H1 (cell line): ENCODE measurements at regions not wholly inside any gene's neighbourhood (a gene's known extent, or its start where the extent isn't known, plus 50 kb on each side); places are given as distances from the start of the nearest gene placed in this dataset.
A peak's percentile ranks its signal among the peaks of the same experiment; 100 is the strongest.

Experiments
- CTCF ChIA-PET: fragments of 300-600 bp; sonication (Branson Sonifier 250); formaldehyde crosslinking; loops from one replicate; lab custom pipeline; 2021; ENCODE audit not compliant: partially characterized antibody; lab: Charles Lee
- POLR2A ChIA-PET: fragments of 300-600 bp; sonication (Branson Sonifier 250); formaldehyde crosslinking; loops from one replicate; lab custom pipeline; 2021; ENCODE audit warnings: inconsistent platforms; ENCODE audit not compliant: partially characterized antibody; lab: Charles Lee
- DNase-seq, 2 experiments: peaks; one replicate each; pipeline versions ENCODE4 v3.0.0 to v3.0.0-alpha.2; 2010 to 2022; ENCODE audit warnings: low spot score in 2 of 2, low read depth in 1 of 2, mixed read lengths in 1 of 2
- FAIRE-seq: peaks from 2 replicates; lab custom pipeline; 2011; peaks lifted over from hg19 to GRCh38; lab: Jason Lieb, UNC
- H2AFZ ChIP-seq: 2 replicates; pipeline ENCODE4 v1.8.1; 2012; ENCODE audit warnings: low read length, inconsistent platforms
- H2AK5ac ChIP-seq: 2 replicates; pipeline ENCODE4 v1.6.1; 2013; ENCODE audit warnings: low read depth, low read length
- H2BK120ac ChIP-seq: replicated peaks from 2 replicates; pipeline ENCODE3; 2013; ENCODE audit warnings: low read depth, low read length, inconsistent platforms
- H2BK12ac ChIP-seq: 2 replicates; pipeline ENCODE4 v1.6.1; 2013; ENCODE audit warnings: low read depth, low read length
- H2BK15ac ChIP-seq: 2 replicates; pipeline ENCODE4 v1.6.1; 2013; ENCODE audit warnings: low read length
- H2BK20ac ChIP-seq: 2 replicates; pipeline ENCODE4 v1.6.1; 2013; ENCODE audit warnings: low read length
- H2BK5ac ChIP-seq: 2 replicates; pipeline ENCODE4 v1.6.1; 2013; ENCODE audit warnings: low read depth, low read length
- H3K14ac ChIP-seq: 2 replicates; pipeline ENCODE4 v1.6.1; 2013; ENCODE audit warnings: inconsistent platforms; ENCODE audit not compliant: insufficient read length
- H3K18ac ChIP-seq: 2 replicates; pipeline ENCODE4 v1.6.1; 2013; ENCODE audit warnings: low read length; ENCODE audit errors: extremely low read depth
- H3K23ac ChIP-seq: 2 replicates; pipeline ENCODE4 v1.6.1; 2013; ENCODE audit warnings: inconsistent platforms; ENCODE audit not compliant: insufficient read length
- H3K23me2 ChIP-seq: 2 replicates; pipeline ENCODE4 v1.6.1; 2013; ENCODE audit warnings: low read depth, low read length
- H3K27ac ChIP-seq: 2 replicates; pipeline ENCODE4 v1.6.1; 2011; ENCODE audit warnings: low read depth, low read length, inconsistent platforms
- H3K27me3 ChIP-seq, 4 experiments: replicated peaks in 1 of 4; 1 replicate in 1 of 4; 2 replicates in 3 of 4; pipeline versions ENCODE4 v1.6.1 to v1.8.1; 2011 to 2013; ENCODE audit warnings: low read length in 3 of 4, mild to moderate bottlenecking in 3 of 4, inconsistent platforms in 2 of 4, mixed read lengths in 2 of 4, moderate library complexity in 1 of 4; ENCODE audit not compliant: control insufficient read depth in 3 of 4, insufficient read depth in 3 of 4; ENCODE audit errors: extremely low read depth in 1 of 4
- H3K36me3 ChIP-seq, 4 experiments: 2 replicates each; pipeline versions ENCODE4 v1.6.1 to v1.8.1; 2011 to 2013; ENCODE audit warnings: mild to moderate bottlenecking in 4 of 4, low read length in 3 of 4, moderate library complexity in 2 of 4, control low read depth in 1 of 4, inconsistent platforms in 1 of 4; ENCODE audit not compliant: insufficient read depth in 4 of 4, control insufficient read depth in 2 of 4
- H3K4ac ChIP-seq: replicated peaks from 2 replicates; pipeline ENCODE3; 2013; ENCODE audit warnings: low read length, low read depth, mixed read lengths, inconsistent platforms; ENCODE audit not compliant: insufficient read length
- H3K4me1 ChIP-seq, 4 experiments: replicated peaks in 1 of 4; 1 replicate in 1 of 4; 2 replicates in 3 of 4; pipeline versions ENCODE4 v1.6.1 to v1.8.1; 2011 to 2013; ENCODE audit warnings: low read length in 3 of 4, inconsistent platforms in 2 of 4, mixed read lengths in 1 of 4; ENCODE audit not compliant: insufficient read depth in 4 of 4, control insufficient read depth in 3 of 4
- H3K4me2 ChIP-seq, 2 experiments: 2 replicates each; pipeline versions ENCODE4 v1.6.1 to v1.8.1; 2011 to 2013; ENCODE audit warnings: low read depth in 2 of 2, low read length in 2 of 2, control low read depth in 1 of 2, inconsistent platforms in 1 of 2, mild to moderate bottlenecking in 1 of 2; ENCODE audit not compliant: insufficient read depth in 1 of 2
- H3K4me3 ChIP-seq, 4 experiments: fragments of 200-600, 300-600 bp in 1 of 4; sonication (generic), shearing (Covaris generic), sonication (Bioruptor Twin) in 1 of 4; 2 replicates each; pipeline versions ENCODE4 v1.5.1 to v1.8.1; 2011 to 2016; ENCODE audit warnings: low read length in 4 of 4, low read depth in 3 of 4, control low read depth in 2 of 4, inconsistent platforms in 2 of 4, mild to moderate bottlenecking in 2 of 4, mixed read lengths in 1 of 4, moderate library complexity in 1 of 4; ENCODE audit not compliant: insufficient read depth in 2 of 4; ENCODE audit errors: extremely low read depth in 1 of 4
- H3K56ac ChIP-seq: replicated peaks from 2 replicates; pipeline ENCODE3; 2013; ENCODE audit warnings: low read depth, mild to moderate bottlenecking, mixed read lengths, low read length, inconsistent platforms; ENCODE audit not compliant: insufficient read length
- H3K79me1 ChIP-seq: 2 replicates; pipeline ENCODE4 v1.6.1; 2013; ENCODE audit warnings: low read depth, low read length, control low read depth
- H3K79me2 ChIP-seq, 2 experiments: 2 replicates each; pipeline versions ENCODE4 v1.6.1 to v1.8.1; 2012 to 2013; ENCODE audit warnings: low read length in 2 of 2, mild to moderate bottlenecking in 2 of 2, inconsistent platforms in 1 of 2; ENCODE audit not compliant: insufficient read depth in 2 of 2, control insufficient read depth in 1 of 2
- H3K9ac ChIP-seq, 4 experiments: replicated peaks in 1 of 4; 1 replicate in 1 of 4; 2 replicates in 3 of 4; pipeline versions ENCODE4 v1.6.1 to v1.8.1; 2011 to 2013; ENCODE audit warnings: low read depth in 3 of 4, low read length in 3 of 4, control low read depth in 2 of 4, mild to moderate bottlenecking in 2 of 4, moderate library complexity in 2 of 4, inconsistent platforms in 1 of 4; ENCODE audit errors: extremely low read depth in 1 of 4
- H3K9me3 ChIP-seq, 2 experiments: 2 replicates each; pipeline versions ENCODE4 v1.6.1 to v1.8.1; 2012 to 2013; ENCODE audit warnings: mild to moderate bottlenecking in 2 of 2, moderate library complexity in 2 of 2, control low read depth in 1 of 2, inconsistent platforms in 1 of 2, low read depth in 1 of 2, low read length in 1 of 2, mixed read lengths in 1 of 2; ENCODE audit not compliant: insufficient read depth in 2 of 2
- H4K20me1 ChIP-seq, 2 experiments: replicated peaks in 1 of 2; 2 replicates each; pipeline versions ENCODE3 to v1.8.1; 2011 to 2013; ENCODE audit warnings: inconsistent platforms in 2 of 2, low read length in 2 of 2, mild to moderate bottlenecking in 1 of 2; ENCODE audit not compliant: insufficient read depth in 2 of 2, control insufficient read depth in 1 of 2
- H4K5ac ChIP-seq: 2 replicates; pipeline ENCODE4 v1.6.1; 2013; ENCODE audit warnings: low read length, low read depth, mixed read lengths, inconsistent platforms; ENCODE audit not compliant: insufficient read length
- H4K8ac ChIP-seq: 2 replicates; pipeline ENCODE4 v1.8.0; 2013; ENCODE audit warnings: mild to moderate bottlenecking, moderate library complexity, low read length, inconsistent platforms; ENCODE audit not compliant: insufficient read depth; ENCODE audit errors: extremely low read depth
- H4K91ac ChIP-seq: replicated peaks from 2 replicates; pipeline ENCODE3; 2013; ENCODE audit warnings: low read length, mixed read lengths, inconsistent platforms; ENCODE audit not compliant: insufficient read length
- CHD1 ChIP-seq: IDR thresholded peaks from 2 replicates; pipeline ENCODE4 v1.6.1; 2012; ENCODE audit warnings: low read depth, low read length, improper control_type of control experiment
- RXRA ChIP-seq: IDR thresholded peaks from 2 replicates; pipeline ENCODE4 v1.6.1; 2011; ENCODE audit warnings: low read depth, mild to moderate bottlenecking, low read length, moderate library complexity; ENCODE audit not compliant: insufficient read depth
- SIX5 ChIP-seq: IDR thresholded peaks from 2 replicates; pipeline ENCODE4 v1.6.1; 2011; ENCODE audit warnings: mild to moderate bottlenecking, low read depth, low read length
- SP2 ChIP-seq: IDR thresholded peaks from 2 replicates; pipeline ENCODE4 v1.6.1; 2012; ENCODE audit warnings: mild to moderate bottlenecking, low read length, inconsistent platforms
- WGBS, 2 experiments: shearing (Covaris generic) in 1 of 2; methylation state at CpG; one replicate each; pipeline versions ENCODE4 v1.1.6 to v1.1.7; 2013 to 2015; ENCODE audit warnings: low lambda C conversion rate in 2 of 2, mixed read lengths in 2 of 2, inconsistent platforms in 1 of 2, low coverage in 1 of 2, missing lambda C conversion rate in 1 of 2; ENCODE audit not compliant: insufficient replicate concordance in 2 of 2, insufficient coverage in 1 of 2, insufficient read length in 1 of 2; ENCODE audit errors: extremely low coverage in 1 of 2, missing lambda C conversion rate in 1 of 2; 5-methylcytosine and 5-hydroxymethylcytosine counted together

DNA sequence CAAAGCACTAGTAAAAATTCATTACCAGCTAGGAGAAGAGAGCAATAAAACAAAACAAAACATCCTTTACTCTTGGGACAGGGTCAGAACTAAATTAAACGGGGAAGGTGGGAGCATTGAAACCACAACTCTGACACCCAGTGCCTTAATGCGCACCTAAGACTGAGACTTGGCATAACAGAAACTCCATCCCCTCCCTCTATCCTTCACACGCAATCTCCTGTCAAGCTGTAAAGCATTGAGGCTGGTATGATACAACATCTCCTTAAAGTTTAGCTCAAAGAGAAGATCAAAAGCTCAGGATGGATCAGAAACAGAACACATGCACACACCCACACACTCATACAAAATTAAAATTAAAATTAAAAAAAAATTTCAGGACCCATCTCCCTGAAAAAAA, 951.3 kb downstream of the STIM2 start:
- CTCF ChIA-PET: interaction anchor here (0.6 kb wide), 2 partner anchors 10 to 129 kb away, joined by 3 read pairs; no protein-coding TSS in a partner anchor
- Histone ChIP-seq H2BK5ac (no peak overlapping the region), H3K23me2 (no peaks in the 10 kb centered on the region), H2BK20ac (no peak overlapping the region), H4K20me1 (no peaks in the 10 kb centered on the region), H3K4ac (no peak overlapping the region), H3K9me3 (peaks cover 2% of the 10 kb centered on the region in 2 experiments; a peak in 2 of 4 replicates), H3K36me3 (no peaks in the 10 kb centered on the region), H3K18ac (no peak overlapping the region), H2AK5ac (no peak overlapping the region), H2BK120ac (no peak overlapping the region), H4K8ac (no peak overlapping the region), H3K27ac (no peak overlapping the region), H3K9ac (no peak overlapping the region), H3K23ac (no peak overlapping the region), H3K79me2 (no peaks in the 10 kb centered on the region), H3K79me1 (no peaks in the 10 kb centered on the region), H3K4me2 (no peak overlapping the region), H3K14ac (no peak overlapping the region), H2BK15ac (no peak overlapping the region), H3K56ac (no peak overlapping the region), H3K27me3 (no peaks in the 10 kb centered on the region), H3K4me1 (no peaks in the 10 kb centered on the region), H4K91ac (no peak overlapping the region), H2AFZ (peak overlapping the region; percentile 57; the same call in 1 of the 2 replicates), H3K4me3 (no peak overlapping the region), H4K5ac (no peak overlapping the region), H2BK12ac (no peak overlapping the region)
- TF ChIP-seq RXRA (no peak), SP2 (no peak), CHD1 (no peak), SIX5 (no peak)
- POLR2A ChIA-PET: no interaction called here
- FAIRE-seq (no peak), DNase-seq (no peak)
- 89% methylated on average over 3 of the region's 3 CpGs; no CpG with 5 or more reads in 1 of the 2 experiments for WGBS, 2 experiments
